ENCODE measurements at regions not wholly inside any gene's neighbourhood (a gene's known extent, or its start where the extent isn't known, plus 50 kb on each side); places are given as distances from the start of the nearest gene placed in this dataset.

DNA sequence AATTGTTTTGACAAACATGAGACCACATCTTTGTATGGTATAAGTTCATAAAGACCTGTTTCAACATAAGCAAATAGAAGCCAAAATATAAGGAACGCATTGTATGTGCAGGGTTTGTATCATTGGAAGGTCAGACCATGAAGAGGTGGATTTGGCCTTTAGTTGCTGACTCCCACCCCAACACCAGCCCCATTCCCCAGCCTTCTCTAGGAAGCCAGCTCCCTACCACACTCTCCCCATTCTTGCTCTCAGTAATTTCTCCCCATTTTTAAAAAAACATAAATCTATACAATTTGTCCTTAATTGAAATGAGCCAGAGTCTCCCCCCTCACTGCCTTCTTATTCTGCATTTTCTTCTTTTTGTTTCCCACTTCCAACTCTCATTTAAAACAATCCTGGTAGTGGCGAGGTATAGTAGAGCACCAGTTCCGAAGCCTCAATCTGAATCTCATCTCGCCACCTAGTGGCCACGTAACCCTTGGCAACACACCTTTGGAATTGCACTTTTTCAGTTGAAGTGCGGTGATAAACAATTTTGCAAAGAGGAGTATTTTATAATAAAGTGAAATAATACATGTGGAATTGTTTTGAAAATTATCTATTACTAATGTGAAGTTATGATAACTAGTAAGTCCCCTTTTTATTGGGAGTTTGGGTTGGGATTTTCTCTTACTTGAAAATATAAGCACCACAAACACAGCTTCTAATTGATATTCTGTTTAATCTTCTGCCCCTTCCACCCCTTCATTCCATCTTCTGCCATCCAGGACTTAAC, 126.6 kb downstream of the ASB9 start:
- peak; percentile 43 for DNase-seq (ENCODE audit: low read depth)
- no peak overlapping the region for H3K4me3 ChIP-seq (ENCODE audit: low read depth, low read length)
- TF ChIP-seq MYC (IDR thresholded peaks at IDR 0.05; ENCODE audit: low read depth, low read length) (no peak), POLR2A (IDR thresholded peaks at IDR 0.05; ENCODE audit: extremely low read depth, insufficient read length) (no peak)
- TF ChIP-seq, protein P1, sequence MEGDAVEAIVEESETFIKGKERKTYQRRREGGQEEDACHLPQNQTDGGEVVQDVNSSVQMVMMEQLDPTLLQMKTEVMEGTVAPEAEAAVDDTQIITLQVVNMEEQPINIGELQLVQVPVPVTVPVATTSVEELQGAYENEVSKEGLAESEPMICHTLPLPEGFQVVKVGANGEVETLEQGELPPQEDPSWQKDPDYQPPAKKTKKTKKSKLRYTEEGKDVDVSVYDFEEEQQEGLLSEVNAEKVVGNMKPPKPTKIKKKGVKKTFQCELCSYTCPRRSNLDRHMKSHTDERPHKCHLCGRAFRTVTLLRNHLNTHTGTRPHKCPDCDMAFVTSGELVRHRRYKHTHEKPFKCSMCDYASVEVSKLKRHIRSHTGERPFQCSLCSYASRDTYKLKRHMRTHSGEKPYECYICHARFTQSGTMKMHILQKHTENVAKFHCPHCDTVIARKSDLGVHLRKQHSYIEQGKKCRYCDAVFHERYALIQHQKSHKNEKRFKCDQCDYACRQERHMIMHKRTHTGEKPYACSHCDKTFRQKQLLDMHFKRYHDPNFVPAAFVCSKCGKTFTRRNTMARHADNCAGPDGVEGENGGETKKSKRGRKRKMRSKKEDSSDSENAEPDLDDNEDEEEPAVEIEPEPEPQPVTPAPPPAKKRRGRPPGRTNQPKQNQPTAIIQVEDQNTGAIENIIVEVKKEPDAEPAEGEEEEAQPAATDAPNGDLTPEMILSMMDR (IDR thresholded peaks at IDR 0.05; ENCODE audit: low read depth, low read length) = peak; percentile 60
- TF ChIP-seq, protein P2, sequence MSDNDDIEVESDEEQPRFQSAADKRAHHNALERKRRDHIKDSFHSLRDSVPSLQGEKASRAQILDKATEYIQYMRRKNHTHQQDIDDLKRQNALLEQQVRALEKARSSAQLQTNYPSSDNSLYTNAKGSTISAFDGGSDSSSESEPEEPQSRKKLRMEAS (IDR thresholded peaks at IDR 0.05; ENCODE audit: low read depth, low read length) = no peak

DNA sequence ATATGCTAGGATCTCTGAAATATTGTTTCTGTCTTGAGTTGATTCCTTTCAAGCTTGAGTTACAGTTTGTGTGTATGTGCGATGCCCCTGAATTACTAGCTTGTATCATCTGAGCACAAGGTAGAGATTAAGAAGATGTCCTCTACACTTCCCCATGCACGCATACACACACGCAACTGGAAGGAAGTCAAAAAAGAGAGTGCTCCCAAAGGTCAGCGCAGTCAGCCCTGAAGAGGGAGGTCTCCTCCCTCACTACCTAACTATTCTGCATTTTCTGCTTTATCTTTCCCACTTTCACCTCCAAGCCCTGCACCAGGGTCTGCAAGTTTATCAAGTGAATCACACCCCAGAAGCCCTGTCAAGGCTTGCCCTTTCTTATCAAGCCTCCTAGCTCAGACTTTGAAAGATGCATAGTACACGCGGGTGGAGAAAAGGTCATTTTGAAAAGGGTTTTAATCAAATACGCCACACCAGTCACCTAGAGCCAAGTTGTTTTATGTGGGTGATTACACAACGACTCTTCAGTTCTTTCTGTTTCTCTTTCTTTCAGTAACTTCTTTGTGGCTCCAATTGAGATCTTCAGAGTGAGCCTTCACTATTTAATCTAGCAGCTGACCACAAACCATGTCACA, 127.7 kb downstream of the ASB9 start:
- TF ChIP-seq, protein P1 (IDR thresholded peaks at IDR 0.05; ENCODE audit: low read depth, low read length) = no peak
- TF ChIP-seq MYC (IDR thresholded peaks at IDR 0.05; ENCODE audit: low read depth, low read length) = no peak
- no peak overlapping the region for H3K4me3 ChIP-seq (ENCODE audit: low read depth, low read length)
- no peak for DNase-seq (ENCODE audit: low read depth)

DNA sequence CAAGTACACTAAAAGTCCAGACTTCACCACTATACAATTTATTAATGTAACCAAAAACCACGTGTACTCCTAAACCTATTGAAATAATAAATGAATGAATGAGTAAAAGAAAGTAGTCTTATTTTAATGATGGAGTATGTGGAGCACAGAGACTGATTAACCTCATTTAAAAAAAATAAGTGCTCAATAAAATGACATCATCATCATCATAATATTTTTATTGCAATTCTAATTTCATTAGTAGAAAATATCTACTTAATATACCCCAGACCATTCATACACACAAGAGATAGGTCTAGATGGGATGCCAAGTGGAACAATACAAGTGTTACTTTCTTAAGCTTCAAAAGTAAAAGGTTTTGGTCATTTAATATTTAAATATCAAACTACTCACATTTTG, 133.1 kb downstream of the ASB9 start:
- TF ChIP-seq, protein P1 (IDR thresholded peaks at IDR 0.05; ENCODE audit: low read depth, low read length) = no peak
- no peak for TF ChIP-seq POLR2A (IDR thresholded peaks at IDR 0.05; ENCODE audit: extremely low read depth, insufficient read length)
- TF ChIP-seq MYC (IDR thresholded peaks at IDR 0.05; ENCODE audit: low read depth, low read length) = no peak
- TF ChIP-seq, protein P2 (IDR thresholded peaks at IDR 0.05; ENCODE audit: low read depth, low read length) = no peak
- no peak overlapping the region for H3K4me3 ChIP-seq (ENCODE audit: low read depth, low read length)
- no peak for DNase-seq (ENCODE audit: low read depth)

DNA sequence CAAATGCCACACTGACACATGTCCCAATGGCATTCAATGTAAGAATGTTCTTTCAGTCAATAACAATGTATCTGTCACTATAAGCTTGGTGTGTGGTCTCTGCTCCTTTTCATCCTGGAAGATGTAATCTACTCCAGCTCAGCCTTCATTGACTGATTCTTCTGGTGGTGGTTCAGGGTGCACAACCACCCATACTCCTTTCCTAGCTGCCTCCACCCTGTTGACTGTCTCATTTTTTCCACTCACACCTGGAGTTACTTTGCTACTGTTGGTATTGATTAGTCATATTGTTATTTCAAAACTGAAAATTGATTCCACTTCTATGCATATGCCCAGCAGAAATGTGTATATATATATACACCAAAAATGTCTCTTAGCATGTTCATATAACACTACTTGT, 140.5 kb downstream of the ASB9 start:
- no peak overlapping the region for H3K4me3 ChIP-seq (ENCODE audit: low read depth, low read length)
- no peak for DNase-seq (ENCODE audit: low read depth)
- TF ChIP-seq, protein P1 (IDR thresholded peaks at IDR 0.05; ENCODE audit: low read depth, low read length) = no peak
- TF ChIP-seq MYC (IDR thresholded peaks at IDR 0.05; ENCODE audit: low read depth, low read length) (no peak), POLR2A (IDR thresholded peaks at IDR 0.05; ENCODE audit: extremely low read depth, insufficient read length) (no peak)
- TF ChIP-seq, protein P2 (IDR thresholded peaks at IDR 0.05; ENCODE audit: low read depth, low read length) = no peak

DNA sequence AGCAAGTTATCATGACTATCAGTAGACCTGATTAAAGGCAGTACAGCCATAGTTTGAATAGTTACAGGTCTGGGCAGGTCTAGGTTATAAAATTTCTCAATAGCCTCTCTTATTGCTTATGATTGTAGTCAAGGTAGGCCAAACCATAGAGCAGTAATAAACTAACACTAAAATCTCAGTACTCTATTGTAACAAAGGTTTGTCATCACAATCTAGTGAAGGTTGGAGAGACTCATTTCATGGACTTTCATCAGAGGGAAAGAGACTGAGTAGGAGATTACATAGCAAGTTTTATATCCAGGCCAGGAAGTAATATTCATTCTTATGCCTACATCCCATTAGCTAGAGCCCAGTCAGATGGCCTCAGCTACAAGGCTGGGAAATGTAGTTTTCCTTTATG, 141.0 kb downstream of the ASB9 start:
- TF ChIP-seq, protein P1 (IDR thresholded peaks at IDR 0.05; ENCODE audit: low read depth, low read length) = no peak
- TF ChIP-seq POLR2A (IDR thresholded peaks at IDR 0.05; ENCODE audit: extremely low read depth, insufficient read length) (no peak), MYC (IDR thresholded peaks at IDR 0.05; ENCODE audit: low read depth, low read length) (no peak)
- TF ChIP-seq, protein P2 (IDR thresholded peaks at IDR 0.05; ENCODE audit: low read depth, low read length) = no peak
- no peak overlapping the region for H3K4me3 ChIP-seq (ENCODE audit: low read depth, low read length)
- DNase-seq (ENCODE audit: low read depth) = no peak

Measured in NB4 (cell line).